ENCODE measurements at regions not wholly inside any gene's neighbourhood (a gene's known extent, or its start where the extent isn't known, plus 50 kb on each side); places are given as distances from the start of the nearest gene placed in this dataset.

- TF ChIP-seq CTCF (IDR thresholded peaks at IDR 0.05) = no peak
Observed at GRCh38 chr12:58184212-58184611, 242.8 kb downstream of the ATP23 start.

- no peak for TF ChIP-seq CTCF (IDR thresholded peaks at IDR 0.05)
Observed at GRCh38 chr12:58186401-58186800, 245.0 kb downstream of the ATP23 start.

GRCh38 chr12:58186914-58187313 is 245.5 kb downstream of the ATP23 start:
- TF ChIP-seq CTCF (IDR thresholded peaks at IDR 0.05) = no peak

- TF ChIP-seq CTCF (IDR thresholded peaks at IDR 0.05) = no peak
Observed at GRCh38 chr12:58189030-58189429, 247.7 kb downstream of the ATP23 start.

- TF ChIP-seq CTCF (IDR thresholded peaks at IDR 0.05) = no peak
Observed at GRCh38 chr12:58189893-58190292, 248.5 kb downstream of the ATP23 start.

- no peak for TF ChIP-seq CTCF (IDR thresholded peaks at IDR 0.05)
Observed at GRCh38 chr12:58190618-58191017, 249.3 kb downstream of the ATP23 start.

- no peak for TF ChIP-seq CTCF (IDR thresholded peaks at IDR 0.05)
Observed at GRCh38 chr12:58196971-58197370, 255.6 kb downstream of the ATP23 start.

- TF ChIP-seq CTCF (IDR thresholded peaks at IDR 0.05) = no peak
Observed at GRCh38 chr12:58202933-58203718, 261.8 kb downstream of the ATP23 start.

Measured in LNCAP (cell line).